ENCODE measurements at regions not wholly inside any gene's neighbourhood (a gene's known extent, or its start where the extent isn't known, plus 50 kb on each side); places are given as distances from the start of the nearest gene placed in this dataset.

GRCh38 chr2:136217996-136218395 is 100.0 kb upstream of the CXCR4 start:
- H3K27ac ChIP-seq (ENCODE audit: insufficient read depth, low read length) = no peak overlapping the region
- no peaks in the 10 kb centered on the region for H3K79me2 ChIP-seq (ENCODE audit: control insufficient read depth, insufficient read depth, low read length)
- no peaks in the 10 kb centered on the region for H3K27me3 ChIP-seq (ENCODE audit: control insufficient read depth, insufficient read depth, low read length)
- no peaks in the 10 kb centered on the region for H3K4me1 ChIP-seq (ENCODE audit: control insufficient read depth, extremely low read depth, insufficient read depth, low read length)
- no peak overlapping the region for H2AFZ ChIP-seq (ENCODE audit: low read length)
- no peak overlapping the region for H3K9ac ChIP-seq (ENCODE audit: insufficient read depth, low read length)
- H3K4me3 ChIP-seq (replicated peaks in 1 of 4; ENCODE audit: control extremely low read depth in 1 of 4, insufficient read depth in 1 of 4, low read depth in 3 of 4, low read length in 4 of 4) = no peak overlapping the region
- TF ChIP-seq CTCF (conservative IDR thresholded peaks at IDR 0.05 in 1 of 2, IDR thresholded peaks at IDR 0.05 in 1 of 2; ENCODE audit: low read depth in 1 of 2, low read length in 2 of 2) = no peak
- TF ChIP-seq EZH2 (IDR thresholded peaks at IDR 0.05; ENCODE audit: low read length, missing control alignments) = no peak
- H3K9me3 ChIP-seq (ENCODE audit: control insufficient read depth, insufficient read depth, low read depth, low read length) = no peaks in the 10 kb centered on the region
- H3K36me3 ChIP-seq (ENCODE audit: control insufficient read depth, insufficient read depth, low read length) = no peaks in the 10 kb centered on the region
- no peak for DNase-seq (ENCODE audit: low read depth in 2 of 2)
- no peaks in the 10 kb centered on the region for H4K20me1 ChIP-seq (ENCODE audit: control insufficient read depth, extremely low read depth, insufficient read depth, low read length)
- no peak overlapping the region for H3K4me2 ChIP-seq (ENCODE audit: extremely low read depth, insufficient read depth, low read length)

GRCh38 chr2:136215908-136216472 is 98.0 kb upstream of the CXCR4 start:
- Histone ChIP-seq H3K4me2 (ENCODE audit: extremely low read depth, insufficient read depth, low read length) (no peak overlapping the region), H4K20me1 (ENCODE audit: control insufficient read depth, extremely low read depth, insufficient read depth, low read length) (no peaks in the 10 kb centered on the region), H3K4me3 (replicated peaks in 1 of 4; ENCODE audit: control extremely low read depth in 1 of 4, insufficient read depth in 1 of 4, low read depth in 3 of 4, low read length in 4 of 4) (no peak overlapping the region), H3K4me1 (ENCODE audit: control insufficient read depth, extremely low read depth, insufficient read depth, low read length) (no peaks in the 10 kb centered on the region), H3K27me3 (ENCODE audit: control insufficient read depth, insufficient read depth, low read length) (no peaks in the 10 kb centered on the region), H3K79me2 (ENCODE audit: control insufficient read depth, insufficient read depth, low read length) (no peaks in the 10 kb centered on the region), H3K9me3 (ENCODE audit: control insufficient read depth, insufficient read depth, low read depth, low read length) (no peaks in the 10 kb centered on the region), H2AFZ (ENCODE audit: low read length) (no peak overlapping the region), H3K9ac (ENCODE audit: insufficient read depth, low read length) (no peak overlapping the region), H3K36me3 (ENCODE audit: control insufficient read depth, insufficient read depth, low read length) (no peaks in the 10 kb centered on the region), H3K27ac (ENCODE audit: insufficient read depth, low read length) (no peak overlapping the region)
- TF ChIP-seq CTCF (conservative IDR thresholded peaks at IDR 0.05 in 1 of 2, IDR thresholded peaks at IDR 0.05 in 1 of 2; ENCODE audit: low read depth in 1 of 2, low read length in 2 of 2) (no peak), EZH2 (IDR thresholded peaks at IDR 0.05; ENCODE audit: low read length, missing control alignments) (no peak)
- no peak for DNase-seq (ENCODE audit: low read depth in 2 of 2)

GRCh38 chr2:136215449-136215848 is 97.5 kb upstream of the CXCR4 start:
- Histone ChIP-seq H3K4me1 (ENCODE audit: control insufficient read depth, extremely low read depth, insufficient read depth, low read length) (no peaks in the 10 kb centered on the region), H3K9ac (ENCODE audit: insufficient read depth, low read length) (no peak overlapping the region)

More at GRCh38 chr2:136215449-136215848, 97.5 kb upstream of the CXCR4 start:
- Histone ChIP-seq H2AFZ (ENCODE audit: low read length) (no peak overlapping the region), H4K20me1 (ENCODE audit: control insufficient read depth, extremely low read depth, insufficient read depth, low read length) (no peaks in the 10 kb centered on the region), H3K27me3 (ENCODE audit: control insufficient read depth, insufficient read depth, low read length) (no peaks in the 10 kb centered on the region), H3K36me3 (ENCODE audit: control insufficient read depth, insufficient read depth, low read length) (no peaks in the 10 kb centered on the region), H3K27ac (ENCODE audit: insufficient read depth, low read length) (no peak overlapping the region), H3K79me2 (ENCODE audit: control insufficient read depth, insufficient read depth, low read length) (no peaks in the 10 kb centered on the region), H3K9me3 (ENCODE audit: control insufficient read depth, insufficient read depth, low read depth, low read length) (no peaks in the 10 kb centered on the region), H3K4me2 (ENCODE audit: extremely low read depth, insufficient read depth, low read length) (no peak overlapping the region), H3K4me3 (replicated peaks in 1 of 4; ENCODE audit: control extremely low read depth in 1 of 4, insufficient read depth in 1 of 4, low read depth in 3 of 4, low read length in 4 of 4) (no peak overlapping the region)
- TF ChIP-seq EZH2 (IDR thresholded peaks at IDR 0.05; ENCODE audit: low read length, missing control alignments) (no peak), CTCF (conservative IDR thresholded peaks at IDR 0.05 in 1 of 2, IDR thresholded peaks at IDR 0.05 in 1 of 2; ENCODE audit: low read depth in 1 of 2, low read length in 2 of 2) (no peak)
- no peak for DNase-seq (ENCODE audit: low read depth in 2 of 2)
